GM18870 (cell line): ENCODE measurements at regions not wholly inside any gene's neighbourhood (a gene's known extent, or its start where the extent isn't known, plus 50 kb on each side); places are given as distances from the start of the nearest gene placed in this dataset.

Source experiments
- ATAC-seq: cut with Tn5 transposase; IDR thresholded peaks from one replicate; pipeline ENCODE4 v1.9.1; 2021; ENCODE audit warnings: moderate library complexity; ENCODE audit not compliant: unreplicated experiment

DNA sequence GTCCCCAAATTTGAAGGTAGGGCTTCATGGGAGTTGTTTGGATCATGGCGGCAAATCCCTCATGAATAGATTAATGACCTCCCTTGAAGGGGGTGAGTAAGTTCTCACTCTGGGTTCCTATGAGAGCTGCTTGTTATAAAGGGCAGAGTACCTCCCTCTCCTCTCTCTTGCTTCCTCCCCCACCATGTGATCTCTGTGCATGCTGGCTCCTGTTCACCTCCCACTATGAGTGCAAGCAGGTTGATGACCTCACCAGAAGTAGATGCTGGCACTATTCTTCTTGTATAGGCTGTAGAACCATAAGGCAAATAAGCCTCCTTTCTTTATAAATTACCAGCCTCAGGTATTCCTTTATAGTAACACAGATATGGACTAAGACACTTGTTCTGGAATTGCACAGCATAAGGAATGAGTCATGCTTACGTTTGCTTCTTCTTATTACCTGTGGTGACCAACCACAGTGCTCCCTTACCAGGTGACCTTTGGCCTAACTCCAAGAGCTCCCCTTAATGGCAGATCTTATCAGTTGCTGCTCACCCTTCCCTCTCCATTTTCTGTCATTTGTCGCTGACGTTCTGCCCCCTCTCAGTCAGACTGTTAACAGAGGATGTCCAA lies 559.5 kb upstream of the GCFC2 start:
- ATAC-seq, result no peak

DNA sequence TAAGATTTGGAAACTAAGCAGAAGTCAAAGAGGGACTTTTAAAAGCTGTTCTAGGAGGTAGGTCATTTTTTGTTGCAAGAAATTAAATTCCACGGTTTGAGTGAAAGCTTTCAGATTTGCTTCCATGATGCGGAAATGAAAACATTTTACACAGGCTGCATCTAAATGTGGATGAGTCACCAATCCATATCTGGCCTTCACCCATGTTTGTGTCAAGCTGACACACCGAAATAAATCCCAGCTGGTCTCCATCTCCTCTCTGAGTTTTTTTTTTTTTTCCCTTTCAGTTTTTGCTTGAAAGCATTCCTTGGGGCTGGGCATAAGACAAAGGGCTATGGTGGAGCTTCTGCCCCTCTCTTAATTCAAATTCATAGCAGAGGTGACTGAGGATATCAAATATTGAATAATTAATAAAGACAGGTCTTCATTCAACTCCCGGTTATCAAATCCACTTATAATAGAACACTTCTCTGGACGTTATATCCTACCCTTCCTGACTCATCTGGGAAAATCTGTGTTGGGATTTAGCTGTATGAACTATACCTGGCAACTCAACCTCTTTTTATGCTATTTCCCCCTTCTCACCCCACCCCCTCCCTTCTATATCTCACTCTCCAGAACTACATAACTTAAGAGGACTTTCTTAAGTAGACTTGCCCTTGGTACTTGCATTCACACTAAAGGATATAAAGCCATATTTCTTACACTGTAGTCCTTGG lies 558.3 kb upstream of the GCFC2 start:
- no peak for ATAC-seq

DNA sequence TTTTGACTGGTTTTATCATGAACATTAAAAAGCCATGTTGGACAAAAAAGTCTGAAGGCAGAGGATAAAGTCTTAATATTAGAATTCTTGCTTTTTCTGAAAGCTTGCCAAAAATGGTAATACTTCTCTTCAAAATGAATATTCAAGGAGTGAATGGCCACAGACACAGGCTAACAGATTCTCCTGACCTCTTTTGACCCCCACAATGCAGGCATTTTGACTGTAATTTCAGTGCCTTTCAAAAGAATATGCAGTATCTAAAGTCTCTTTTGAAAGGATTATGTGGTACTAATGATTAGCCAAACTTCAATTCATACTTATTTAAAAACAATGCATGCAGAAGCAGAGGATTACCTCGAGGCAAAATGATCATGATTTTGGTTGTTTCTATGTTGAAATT lies 557.8 kb upstream of the GCFC2 start:
- no peak for ATAC-seq

DNA sequence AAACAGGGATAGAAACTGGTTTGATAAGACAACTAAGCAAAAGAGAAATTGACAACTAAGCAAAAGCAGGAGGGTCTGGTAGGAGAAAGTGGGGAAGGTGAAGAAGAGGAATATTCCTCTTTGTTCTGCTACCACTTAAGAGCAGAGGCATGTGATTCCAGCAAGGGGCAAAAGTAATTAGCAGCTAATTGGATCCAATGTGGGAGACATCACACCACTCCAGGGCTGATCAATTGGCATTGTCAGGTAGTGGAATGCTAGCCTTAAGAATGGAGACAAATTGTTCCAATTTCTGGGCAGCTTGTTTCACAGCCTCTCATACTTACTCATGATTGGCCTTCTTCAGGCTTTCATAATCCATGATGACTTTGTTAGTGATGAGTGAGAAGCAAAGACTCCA lies 547.1 kb upstream of the GCFC2 start:
- ATAC-seq, result no peak

DNA sequence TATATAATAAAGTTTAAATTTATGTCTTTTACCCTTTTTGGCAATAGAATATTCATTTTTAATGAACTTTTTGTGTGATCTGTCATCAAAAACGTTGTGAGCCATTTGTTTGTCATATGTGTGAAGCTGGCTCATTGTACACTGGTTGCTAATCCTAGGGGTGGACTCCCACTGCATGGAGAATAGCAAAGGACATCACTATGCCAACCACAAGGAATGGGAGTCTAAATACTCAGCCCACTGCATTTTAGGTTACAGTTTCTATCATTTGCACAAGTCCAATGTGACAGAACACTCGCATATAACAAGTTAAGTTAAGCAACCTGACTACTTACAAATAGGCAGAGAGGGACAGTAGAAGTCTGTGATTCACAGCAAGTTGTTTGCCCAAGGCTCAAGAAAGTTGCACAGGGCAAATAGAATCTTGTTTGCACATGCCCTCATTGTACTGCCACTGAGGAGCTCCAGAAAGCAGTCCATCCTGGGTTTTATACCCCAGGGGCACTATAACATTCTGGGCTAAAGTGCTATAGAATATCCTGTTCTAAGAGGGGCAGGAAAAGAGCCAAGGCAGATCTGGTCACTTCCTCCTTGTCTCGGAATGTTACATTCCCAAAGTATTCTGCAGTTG lies 545.9 kb upstream of the GCFC2 start:
- ATAC-seq, result no peak

DNA sequence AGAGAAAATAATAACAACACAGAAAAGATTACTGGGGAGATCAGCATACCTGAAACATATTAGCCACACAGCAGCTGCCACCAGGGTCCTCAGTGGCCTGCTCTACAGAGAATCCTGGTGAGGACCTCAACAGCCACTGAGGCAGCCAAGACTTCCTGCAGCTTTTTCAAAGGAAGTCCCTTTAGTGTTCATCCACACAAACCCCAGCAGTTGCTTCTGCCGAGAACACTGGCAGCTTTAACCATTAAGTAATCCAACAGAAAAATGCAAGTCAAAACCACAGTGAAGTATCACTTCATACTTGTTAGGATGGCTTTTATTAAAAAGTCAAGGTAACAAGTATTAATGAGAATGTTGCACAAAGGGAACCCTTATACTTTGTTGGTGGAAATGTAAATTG lies 542.0 kb upstream of the GCFC2 start:
- ATAC-seq, result no peak

DNA sequence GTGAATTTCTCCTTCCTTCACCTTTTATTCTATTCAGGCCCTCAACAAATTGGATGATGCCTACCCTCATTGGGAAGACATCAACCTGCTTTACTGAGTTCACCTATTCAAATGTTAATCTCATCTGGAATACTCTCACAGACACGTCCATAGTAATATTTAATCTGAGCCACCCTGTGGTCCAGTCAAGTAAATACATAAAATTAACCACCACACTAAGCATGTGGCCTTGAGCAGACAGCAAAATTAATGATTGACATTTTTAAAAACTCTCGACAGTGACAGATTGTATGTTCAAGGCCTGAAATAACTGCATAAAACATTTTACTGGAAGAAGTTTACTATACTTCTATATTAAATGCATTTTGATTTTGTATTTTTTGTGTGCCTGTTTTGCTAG lies 540.6 kb upstream of the GCFC2 start:
- no peak for ATAC-seq

DNA sequence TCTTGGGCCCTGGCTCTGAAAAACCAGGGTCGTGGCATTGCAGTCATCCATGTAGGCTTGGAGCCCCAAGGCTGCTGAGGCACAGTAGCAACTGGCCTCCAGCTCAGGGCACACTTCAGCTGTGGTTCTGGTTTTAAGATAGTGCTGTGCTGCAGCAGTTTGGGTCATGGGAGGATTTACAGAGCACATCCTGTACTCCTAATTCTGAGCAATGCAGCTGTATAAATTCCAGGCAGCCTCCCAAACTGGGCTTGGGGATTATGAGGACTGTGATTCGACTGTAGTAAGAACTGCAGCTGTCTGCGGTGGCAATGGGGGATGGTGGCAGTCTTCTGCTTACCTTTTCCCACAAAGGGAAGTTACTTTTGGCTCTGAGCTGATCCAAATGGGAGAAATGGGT lies 536.3 kb upstream of the GCFC2 start:
- ATAC-seq, result no peak

DNA sequence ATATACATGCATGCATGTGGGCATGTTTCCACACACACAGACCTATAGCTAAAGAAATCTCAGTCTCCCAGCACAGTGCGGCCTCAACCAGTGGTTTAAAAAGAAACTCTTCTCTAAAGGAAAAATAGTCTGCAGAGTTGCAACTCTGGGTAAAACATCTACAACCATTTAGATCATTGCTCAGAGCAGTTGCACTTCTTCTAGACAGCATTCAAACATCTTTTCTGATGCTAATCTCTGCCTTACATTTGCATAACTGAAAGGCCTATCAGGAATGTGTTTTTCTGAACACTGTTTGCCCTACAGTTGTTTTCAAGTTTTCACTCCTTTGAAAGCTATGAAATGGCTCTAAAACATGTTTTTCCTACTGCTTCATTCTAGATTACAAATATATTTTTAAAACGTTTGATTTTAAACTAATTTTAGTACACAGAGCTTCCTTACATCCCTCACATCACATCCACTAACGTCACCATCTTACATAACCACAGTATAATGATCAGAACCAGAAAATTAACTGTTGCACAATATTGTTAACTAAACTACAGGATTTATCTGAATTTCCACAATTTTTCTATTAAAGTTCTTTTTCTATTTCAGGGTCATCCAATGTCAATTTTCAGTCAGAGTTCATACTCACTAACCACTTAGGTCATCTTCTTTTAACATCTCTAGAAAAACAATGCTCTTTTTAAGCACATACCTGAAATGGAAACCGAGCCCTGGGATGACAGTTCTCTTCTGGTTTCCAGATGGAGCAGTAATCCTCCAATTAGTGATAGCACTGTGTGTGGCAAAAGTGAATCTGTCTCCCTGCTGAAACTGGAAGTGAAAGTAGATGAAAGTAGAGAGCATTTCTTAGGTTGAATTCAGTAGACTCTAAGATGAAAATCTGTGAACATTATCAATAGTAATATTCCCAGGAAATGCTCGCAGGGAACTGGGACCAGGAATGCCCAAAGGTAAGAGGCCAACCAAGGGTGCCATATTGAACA lies 501.6 kb upstream of the GCFC2 start:
- ATAC-seq, result peak; percentile 86

DNA sequence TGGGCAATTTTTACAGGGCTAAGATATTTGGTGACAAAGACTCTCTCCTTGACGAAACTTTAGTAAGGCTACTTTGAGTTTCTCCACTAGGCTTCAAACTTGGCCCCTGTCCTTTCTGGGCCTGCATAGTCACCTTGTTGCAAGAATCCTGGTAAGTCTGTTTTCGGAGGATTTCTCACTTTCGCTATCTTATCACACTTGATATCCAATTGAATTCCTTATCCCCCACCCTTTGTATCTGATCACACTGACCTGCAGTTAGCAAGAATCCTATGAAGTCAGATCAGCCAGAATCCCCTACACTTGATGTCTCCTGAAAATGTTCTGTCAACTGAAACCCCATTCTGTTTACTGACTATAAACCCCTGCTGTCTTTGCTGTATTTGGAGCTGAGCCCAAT lies 499.8 kb upstream of the GCFC2 start:
- no peak for ATAC-seq

DNA sequence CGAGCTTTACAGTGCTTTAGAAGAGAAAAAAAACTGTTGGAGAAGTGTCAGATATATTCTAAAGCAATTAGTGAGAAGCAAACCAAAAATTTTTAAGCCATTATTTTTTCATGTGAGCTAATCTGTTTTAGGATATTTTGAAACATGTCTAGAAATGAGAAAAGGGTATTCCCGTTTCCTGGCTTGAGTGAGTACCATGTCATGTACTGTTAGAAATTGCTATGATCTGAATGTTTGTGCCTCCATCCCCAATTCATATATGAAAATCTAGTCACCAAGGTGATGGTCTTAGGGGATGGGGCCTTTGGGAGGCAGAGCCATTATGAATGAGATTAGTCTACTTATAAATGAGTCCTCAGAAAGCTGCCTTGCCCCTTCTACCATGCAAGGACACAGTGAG lies 493.3 kb upstream of the GCFC2 start:
- ATAC-seq, result peak; percentile 57

DNA sequence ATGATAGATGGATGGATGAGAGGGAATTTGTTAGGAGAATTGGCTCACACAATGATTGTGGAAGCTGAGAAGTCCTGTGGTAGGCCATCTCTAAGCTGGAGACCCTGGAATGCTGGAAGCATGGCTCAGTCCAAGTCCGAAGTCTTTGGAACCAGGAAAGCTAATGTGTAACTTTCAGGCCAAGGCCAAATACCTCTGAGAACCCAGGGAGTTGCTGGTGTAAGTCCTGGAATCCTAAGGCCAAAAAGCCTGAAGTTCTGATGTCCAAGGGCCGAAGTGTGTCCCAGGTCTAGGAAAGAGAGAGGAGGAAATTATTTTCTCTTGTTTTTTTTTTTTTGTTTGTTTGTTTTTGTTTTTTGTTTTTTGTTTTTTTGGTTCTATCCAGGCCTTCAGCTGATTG lies 492.2 kb upstream of the GCFC2 start:
- ATAC-seq, result no peak

DNA sequence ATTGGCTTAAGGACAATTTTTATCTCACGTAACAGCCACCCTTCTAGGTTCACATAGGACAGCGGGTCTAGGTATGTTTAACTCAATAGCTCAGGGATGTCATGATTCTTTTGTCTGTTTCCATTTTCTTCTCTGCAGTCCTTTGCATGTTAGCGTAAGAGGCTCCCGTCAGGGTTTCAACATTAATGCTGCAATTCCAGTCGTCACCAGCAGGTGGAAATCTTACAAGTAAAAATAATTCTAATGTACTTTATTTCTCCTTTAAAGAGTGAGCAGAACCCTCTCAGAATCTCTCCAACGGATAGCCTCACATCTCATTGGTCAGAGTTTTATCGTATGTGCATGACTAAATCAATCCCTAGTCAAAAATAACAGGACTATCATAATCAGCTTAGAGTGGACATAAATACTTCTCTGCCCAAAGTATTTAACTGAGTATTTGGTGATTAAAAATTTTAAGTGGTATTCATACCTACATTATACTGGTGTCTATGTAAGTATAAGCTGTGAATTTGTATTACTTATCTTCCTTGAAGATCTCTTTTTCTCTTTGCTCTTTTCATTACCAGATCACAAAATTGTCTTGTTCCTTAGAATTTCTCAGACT lies 487.2 kb upstream of the GCFC2 start:
- peak; percentile 81 for ATAC-seq

DNA sequence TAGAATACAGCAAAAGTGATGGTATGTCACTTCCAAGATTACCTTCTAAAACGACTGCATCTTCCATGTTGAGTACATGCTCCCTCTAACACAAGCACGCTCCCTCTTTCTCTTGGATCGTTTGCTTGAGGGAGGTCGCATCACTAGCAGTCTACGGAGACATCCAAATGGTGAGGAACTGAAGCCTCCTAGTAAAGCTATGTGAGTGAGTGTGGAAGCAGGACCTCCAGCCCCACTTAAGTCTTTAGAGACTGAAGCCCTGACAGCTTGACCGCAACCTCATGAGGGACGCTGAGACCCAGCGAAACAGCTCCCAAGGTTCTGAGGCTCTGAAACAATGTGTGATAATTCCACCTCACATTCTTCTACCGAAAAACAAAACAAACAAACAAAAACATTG lies 486.7 kb upstream of the GCFC2 start:
- no peak for ATAC-seq

DNA sequence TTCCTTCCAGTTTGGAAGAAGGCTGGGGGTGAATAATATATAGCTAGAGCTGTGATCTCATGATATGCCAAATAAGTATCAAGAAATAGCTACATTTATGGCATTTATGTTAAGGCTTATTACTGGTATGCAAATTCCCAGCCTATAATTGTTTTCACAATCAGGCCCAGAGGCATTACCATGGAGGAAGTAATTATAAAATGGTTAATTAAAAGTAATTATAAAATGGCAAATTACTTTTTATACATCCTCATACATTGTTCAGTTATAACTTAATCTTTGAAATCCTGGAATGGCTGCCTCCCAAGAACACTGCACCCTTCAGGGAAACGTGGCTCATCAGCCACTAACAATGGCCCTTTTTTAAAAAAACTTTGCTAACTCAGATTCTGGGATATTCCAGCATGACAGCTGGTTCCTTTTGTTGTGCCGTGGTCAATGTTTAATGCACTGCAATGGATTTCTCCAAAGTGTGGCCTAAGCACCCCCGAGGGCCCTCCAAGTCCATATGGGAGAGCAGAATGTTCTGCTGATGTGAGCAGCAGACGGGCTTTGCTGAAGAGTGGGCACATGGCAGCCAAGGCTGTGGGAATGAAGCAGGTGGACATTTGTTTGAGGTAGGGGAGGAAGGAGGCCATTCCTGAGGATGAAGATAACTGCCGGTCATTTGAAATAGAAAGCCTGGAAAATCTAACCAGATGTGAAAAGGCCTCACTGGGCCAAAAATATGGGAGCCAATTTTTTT lies 483.5 kb upstream of the GCFC2 start:
- ATAC-seq, result no peak

DNA sequence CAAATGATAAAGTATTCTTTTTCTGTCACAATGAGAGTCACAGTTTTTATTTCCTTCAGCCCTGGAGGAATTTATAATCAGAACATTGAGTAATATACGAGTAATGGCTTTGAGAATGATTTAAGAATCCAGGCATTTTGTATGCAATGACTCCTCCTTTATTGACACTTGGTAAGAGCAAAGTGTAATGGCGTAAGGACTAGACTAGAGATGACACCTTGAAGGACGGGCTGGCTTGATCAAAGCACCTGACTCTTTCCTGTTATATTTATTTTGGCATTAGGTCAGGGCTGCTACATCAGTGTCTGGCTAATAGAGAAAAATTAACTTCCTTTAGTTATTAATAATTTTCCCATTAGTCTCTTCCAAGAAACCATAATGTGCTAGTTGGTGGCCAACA lies 482.4 kb upstream of the GCFC2 start:
- no peak for ATAC-seq

DNA sequence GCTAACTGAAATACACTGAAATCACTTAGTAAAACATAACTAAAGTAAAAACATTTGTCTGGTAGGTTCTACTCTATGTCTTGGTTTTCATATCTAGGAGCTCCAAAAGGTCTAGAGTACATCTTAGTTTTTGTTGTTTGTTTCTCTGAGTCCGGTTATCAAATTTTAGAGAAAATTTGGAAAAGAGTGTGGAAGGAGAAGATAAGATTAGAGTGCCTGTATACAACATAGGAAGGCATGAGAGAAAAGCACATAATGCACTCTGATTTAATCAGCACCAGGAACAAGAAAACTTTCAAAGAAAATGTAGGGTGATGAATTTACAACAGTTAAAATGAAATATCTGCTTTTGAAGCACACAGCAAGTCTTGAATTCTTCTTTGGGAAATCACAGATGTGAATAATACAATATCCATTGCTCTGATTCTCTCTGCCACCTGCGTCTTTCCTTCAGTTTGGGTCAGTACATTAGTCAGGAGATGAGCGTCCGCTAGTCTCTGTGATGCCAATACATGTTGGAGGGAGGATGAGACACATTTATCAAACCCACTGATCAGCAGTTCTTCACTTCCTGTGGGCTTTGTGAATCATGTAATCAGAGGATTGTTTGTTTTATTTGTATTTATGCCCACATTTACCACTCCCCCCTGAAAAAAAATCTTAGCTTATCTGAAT lies 477.8 kb upstream of the GCFC2 start:
- no peak for ATAC-seq

DNA sequence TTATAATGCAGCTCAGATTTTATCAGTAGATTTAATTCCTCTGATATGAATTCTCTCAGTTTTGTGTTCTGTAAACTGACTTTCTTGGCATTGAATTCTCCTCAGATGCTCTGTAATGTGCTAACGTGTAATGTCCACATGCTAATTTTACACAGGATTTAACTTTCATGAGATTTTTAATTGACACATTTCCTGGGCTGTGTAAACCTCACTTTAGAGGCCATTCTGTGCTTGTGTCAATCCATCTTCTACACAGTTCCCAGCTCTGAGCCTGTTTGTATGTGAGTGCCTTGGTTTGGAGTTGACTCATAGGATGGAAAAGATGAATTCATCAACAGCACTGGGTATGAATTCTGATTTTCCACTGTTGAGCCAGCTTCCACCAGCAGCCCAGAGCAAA lies 476.7 kb upstream of the GCFC2 start:
- ATAC-seq, result no peak

DNA sequence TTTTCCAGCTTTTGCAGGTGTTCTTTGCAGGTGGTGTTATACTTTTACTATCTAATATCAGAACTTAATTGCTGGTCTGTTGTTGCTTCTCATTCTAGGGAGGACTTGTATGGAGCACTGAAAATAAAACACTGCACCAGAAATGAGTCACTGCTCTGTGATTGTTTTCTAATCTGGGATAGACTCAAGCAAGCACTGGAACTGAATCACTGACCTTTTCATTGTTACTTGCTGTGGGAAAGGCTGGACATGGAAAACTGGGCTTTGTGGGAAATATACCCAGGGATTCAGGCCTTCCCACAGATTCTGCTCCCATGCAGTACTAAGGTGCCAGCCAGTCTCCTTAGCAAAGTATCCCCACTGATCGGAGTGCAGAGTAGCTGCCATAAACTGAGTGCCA lies 470.0 kb upstream of the GCFC2 start:
- no peak for ATAC-seq

DNA sequence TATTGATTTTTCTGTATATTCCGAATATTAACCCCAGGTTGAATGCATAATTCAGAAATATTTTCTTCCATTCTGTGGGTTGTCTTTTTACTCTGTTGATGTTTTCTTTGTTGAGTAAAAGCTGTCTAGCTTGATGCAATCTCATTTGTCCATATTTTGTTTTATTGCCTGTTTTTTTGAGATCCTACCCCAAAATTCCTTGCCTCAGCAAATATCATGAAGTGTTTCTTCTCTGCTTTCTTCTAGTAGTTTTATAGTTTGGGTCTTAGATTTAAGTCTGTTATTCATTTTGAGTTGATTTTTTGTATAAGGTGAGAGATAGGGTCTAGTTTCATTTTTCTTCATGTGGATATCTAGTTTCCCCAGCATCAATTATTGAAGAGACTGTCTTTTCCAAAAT lies 467.9 kb upstream of the GCFC2 start:
- no peak for ATAC-seq
